DND-41 (cell line): ENCODE measurements at regions not wholly inside any gene's neighbourhood (a gene's known extent, or its start where the extent isn't known, plus 50 kb on each side); places are given as distances from the start of the nearest gene placed in this dataset.

Experiments used
- ATAC-seq: fragments of 200-7000 bp; cut with Tn5 transposase; 3 replicates; pipeline ENCODE4 v1.9.1; 2021; ENCODE audit warnings: low read depth; ENCODE audit not compliant: insufficient read depth
- DNase-seq: peaks from one replicate; pipeline ENCODE4 v3.0.0-alpha.2; 2020
- H2AFZ ChIP-seq: 2 replicates; pipeline ENCODE4 v1.6.0; 2012; ENCODE audit warnings: low read depth, low read length
- H3K27ac ChIP-seq: 2 replicates; pipeline ENCODE4 v1.5.1; 2012; ENCODE audit warnings: low read length, inconsistent platforms
- H3K27me3 ChIP-seq: fragments of 200-600 bp; sonication (generic); 2 replicates; pipeline ENCODE4 v1.6.0; 2012; ENCODE audit warnings: low read length, mild to moderate bottlenecking, inconsistent platforms; ENCODE audit not compliant: insufficient read depth, poor library complexity
- H3K36me3 ChIP-seq: 2 replicates; pipeline ENCODE4 v1.5.1; 2012; ENCODE audit warnings: low read length, inconsistent platforms; ENCODE audit not compliant: insufficient read depth
- H3K4me1 ChIP-seq: 2 replicates; pipeline ENCODE4 v1.5.1; 2012; ENCODE audit warnings: mild to moderate bottlenecking, low read length; ENCODE audit not compliant: insufficient read depth
- H3K4me2 ChIP-seq: 2 replicates; pipeline ENCODE4 v1.6.0; 2012; ENCODE audit warnings: mild to moderate bottlenecking, moderate library complexity, low read length, inconsistent platforms; ENCODE audit not compliant: insufficient read depth
- H3K4me3 ChIP-seq, 2 experiments: fragments of 200-600 bp in 1 of 2; shearing (Covaris generic) in 1 of 2; 2 replicates each; pipeline ENCODE4 v1.5.1; 2012 to 2016; ENCODE audit warnings: inconsistent platforms in 2 of 2, low read length in 2 of 2, mild to moderate bottlenecking in 2 of 2, low read depth in 1 of 2, moderate library complexity in 1 of 2
- H3K79me2 ChIP-seq: 2 replicates; pipeline ENCODE4 v1.6.0; 2012; ENCODE audit warnings: low read length, inconsistent platforms; ENCODE audit not compliant: insufficient read depth
- H3K9ac ChIP-seq: 2 replicates; pipeline ENCODE4 v1.6.0; 2012; ENCODE audit warnings: low read depth, mild to moderate bottlenecking, inconsistent platforms, low read length, moderate library complexity
- H3K9me3 ChIP-seq: 2 replicates; pipeline ENCODE4 v1.5.1; 2012; ENCODE audit warnings: low read length, moderate library complexity, mild to moderate bottlenecking, inconsistent platforms; ENCODE audit not compliant: insufficient read depth, severe bottlenecking
- H4K20me1 ChIP-seq: 2 replicates; pipeline ENCODE4 v1.6.0; 2012; ENCODE audit warnings: low read length; ENCODE audit not compliant: insufficient read depth
- CTCF ChIP-seq: IDR thresholded peaks from 2 replicates; pipeline ENCODE4 v1.5.1; 2012; ENCODE audit warnings: borderline replicate concordance, low read length, moderate library complexity, mild to moderate bottlenecking; ENCODE audit not compliant: poor library complexity, severe bottlenecking; ENCODE audit errors: extremely low read depth
- EZH2 ChIP-seq: IDR thresholded peaks from 3 replicates; pipeline ENCODE4 v1.6.1; 2012; ENCODE audit warnings: borderline replicate concordance, low read depth, mild to moderate bottlenecking, moderate library complexity, low read length, inconsistent platforms; ENCODE audit not compliant: severe bottlenecking

GRCh38 chr2:183284606-183285005, 160.4 kb downstream of the NUP35 start:
- ATAC-seq (no peak), DNase-seq (no peak)
- no peaks in the 10 kb centered on the region for H3K9me3 ChIP-seq
- no peak overlapping the region for H3K4me2 ChIP-seq
- no peak overlapping the region for H2AFZ ChIP-seq
- no peak overlapping the region for H3K4me3 ChIP-seq
- no peaks in the 10 kb centered on the region for H4K20me1 ChIP-seq
- TF ChIP-seq CTCF (no peak), EZH2 (no peak)
- no peaks in the 10 kb centered on the region for H3K36me3 ChIP-seq
- H3K27ac ChIP-seq, result no peak overlapping the region
- H3K9ac ChIP-seq, result no peak overlapping the region
- no peaks in the 10 kb centered on the region for H3K79me2 ChIP-seq
- no peaks in the 10 kb centered on the region for H3K4me1 ChIP-seq
- H3K27me3 ChIP-seq, result no peaks in the 10 kb centered on the region

GRCh38 chr2:183291436-183291835, 167.2 kb downstream of the NUP35 start:
- Histone ChIP-seq H3K79me2 (no peaks in the 10 kb centered on the region), H4K20me1 (no peaks in the 10 kb centered on the region), H3K4me3 (no peak overlapping the region), H3K9me3 (no peaks in the 10 kb centered on the region), H3K4me1 (no peaks in the 10 kb centered on the region), H3K36me3 (no peaks in the 10 kb centered on the region), H3K4me2 (no peak overlapping the region), H2AFZ (no peak overlapping the region), H3K27me3 (no peaks in the 10 kb centered on the region), H3K27ac (no peak overlapping the region), H3K9ac (no peak overlapping the region)
- ATAC-seq (no peak), DNase-seq (no peak)
- TF ChIP-seq EZH2, result no peak

GRCh38 chr2:183292028-183292427, 167.8 kb downstream of the NUP35 start:
- no peak overlapping the region for H3K4me2 ChIP-seq
- no peak for ATAC-seq
- no peaks in the 10 kb centered on the region for H3K9me3 ChIP-seq
- H3K27me3 ChIP-seq, result no peaks in the 10 kb centered on the region
- no peaks in the 10 kb centered on the region for H3K36me3 ChIP-seq
- H3K79me2 ChIP-seq, result no peaks in the 10 kb centered on the region
- DNase-seq, result no peak
- TF ChIP-seq CTCF (no peak), EZH2 (no peak)
- H3K27ac ChIP-seq, result no peak overlapping the region
- no peak overlapping the region for H2AFZ ChIP-seq
- no peaks in the 10 kb centered on the region for H4K20me1 ChIP-seq
- H3K4me1 ChIP-seq, result no peaks in the 10 kb centered on the region
- H3K9ac ChIP-seq, result no peak overlapping the region
- H3K4me3 ChIP-seq, result no peak overlapping the region

GRCh38 chr2:183339311-183339710, 215.1 kb downstream of the NUP35 start:
- Histone ChIP-seq H4K20me1 (no peaks in the 10 kb centered on the region), H3K79me2 (no peaks in the 10 kb centered on the region)
- DNase-seq, result no peak

More at GRCh38 chr2:183339311-183339710, 215.1 kb downstream of the NUP35 start:
- Histone ChIP-seq H3K27ac (no peak overlapping the region), H3K9me3 (no peaks in the 10 kb centered on the region), H2AFZ (no peak overlapping the region), H3K4me1 (no peaks in the 10 kb centered on the region), H3K27me3 (no peaks in the 10 kb centered on the region), H3K4me3 (no peak overlapping the region), H3K36me3 (no peaks in the 10 kb centered on the region), H3K4me2 (no peak overlapping the region), H3K9ac (no peak overlapping the region)
- TF ChIP-seq CTCF, result no peak
- TF ChIP-seq EZH2, result no peak
- no peak for ATAC-seq
